GM20000 (cell line): ENCODE measurements at regions not wholly inside any gene's neighbourhood (a gene's known extent, or its start where the extent isn't known, plus 50 kb on each side); places are given as distances from the start of the nearest gene placed in this dataset.

Experiments used
- DNase-seq: peaks from one replicate; pipeline ENCODE4 v3.0.0; 2012; ENCODE audit warnings: low spot score
- TF ChIP-seq, protein P1 (sequence below): IDR thresholded peaks from 2 replicates; pipeline ENCODE4 v1.5.1; 2012; ENCODE audit warnings: mild to moderate bottlenecking, control low read depth; ENCODE audit errors: extremely low read depth, missing control alignments

DNA sequence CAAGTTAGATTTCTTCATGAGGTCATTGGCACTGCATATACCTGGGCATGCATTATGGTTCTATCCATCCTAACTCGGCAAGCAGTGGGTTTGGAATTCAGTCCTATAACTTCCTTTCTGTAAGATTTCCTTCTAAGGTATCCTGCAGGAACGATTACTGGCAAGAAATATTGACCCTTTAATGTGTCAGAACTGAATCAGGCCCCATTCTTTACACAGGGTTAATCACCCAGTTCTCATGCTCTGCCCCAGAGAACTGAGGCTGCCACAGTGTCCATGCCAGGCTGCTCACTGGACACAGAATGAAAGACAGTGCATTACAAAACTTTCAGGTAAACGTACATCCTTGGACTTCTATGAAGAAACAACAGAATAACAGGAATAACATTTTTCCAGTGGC lies 108.9 kb downstream of the RPL22L1 start:
- DNase-seq, result no peak
- TF ChIP-seq, protein P1, sequence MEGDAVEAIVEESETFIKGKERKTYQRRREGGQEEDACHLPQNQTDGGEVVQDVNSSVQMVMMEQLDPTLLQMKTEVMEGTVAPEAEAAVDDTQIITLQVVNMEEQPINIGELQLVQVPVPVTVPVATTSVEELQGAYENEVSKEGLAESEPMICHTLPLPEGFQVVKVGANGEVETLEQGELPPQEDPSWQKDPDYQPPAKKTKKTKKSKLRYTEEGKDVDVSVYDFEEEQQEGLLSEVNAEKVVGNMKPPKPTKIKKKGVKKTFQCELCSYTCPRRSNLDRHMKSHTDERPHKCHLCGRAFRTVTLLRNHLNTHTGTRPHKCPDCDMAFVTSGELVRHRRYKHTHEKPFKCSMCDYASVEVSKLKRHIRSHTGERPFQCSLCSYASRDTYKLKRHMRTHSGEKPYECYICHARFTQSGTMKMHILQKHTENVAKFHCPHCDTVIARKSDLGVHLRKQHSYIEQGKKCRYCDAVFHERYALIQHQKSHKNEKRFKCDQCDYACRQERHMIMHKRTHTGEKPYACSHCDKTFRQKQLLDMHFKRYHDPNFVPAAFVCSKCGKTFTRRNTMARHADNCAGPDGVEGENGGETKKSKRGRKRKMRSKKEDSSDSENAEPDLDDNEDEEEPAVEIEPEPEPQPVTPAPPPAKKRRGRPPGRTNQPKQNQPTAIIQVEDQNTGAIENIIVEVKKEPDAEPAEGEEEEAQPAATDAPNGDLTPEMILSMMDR, result no peak

DNA sequence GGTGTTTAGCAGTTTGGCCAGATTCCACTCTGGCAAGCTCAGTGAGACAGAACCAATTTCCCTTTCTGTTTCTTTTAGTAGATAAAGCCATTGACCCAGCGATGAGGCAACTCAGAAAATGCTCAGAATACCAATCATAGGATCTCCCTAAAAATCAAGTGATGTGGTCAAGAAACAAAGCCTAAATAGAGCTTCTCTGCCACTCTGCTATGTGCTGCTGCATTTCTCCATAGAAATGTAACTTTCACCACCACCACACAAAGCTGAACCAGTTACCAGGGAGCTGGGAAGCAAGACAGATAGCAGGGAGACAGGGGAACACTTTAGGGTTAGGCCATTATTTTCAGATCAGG lies 109.8 kb downstream of the RPL22L1 start:
- DNase-seq, result no peak
- TF ChIP-seq, protein P1, result no peak

DNA sequence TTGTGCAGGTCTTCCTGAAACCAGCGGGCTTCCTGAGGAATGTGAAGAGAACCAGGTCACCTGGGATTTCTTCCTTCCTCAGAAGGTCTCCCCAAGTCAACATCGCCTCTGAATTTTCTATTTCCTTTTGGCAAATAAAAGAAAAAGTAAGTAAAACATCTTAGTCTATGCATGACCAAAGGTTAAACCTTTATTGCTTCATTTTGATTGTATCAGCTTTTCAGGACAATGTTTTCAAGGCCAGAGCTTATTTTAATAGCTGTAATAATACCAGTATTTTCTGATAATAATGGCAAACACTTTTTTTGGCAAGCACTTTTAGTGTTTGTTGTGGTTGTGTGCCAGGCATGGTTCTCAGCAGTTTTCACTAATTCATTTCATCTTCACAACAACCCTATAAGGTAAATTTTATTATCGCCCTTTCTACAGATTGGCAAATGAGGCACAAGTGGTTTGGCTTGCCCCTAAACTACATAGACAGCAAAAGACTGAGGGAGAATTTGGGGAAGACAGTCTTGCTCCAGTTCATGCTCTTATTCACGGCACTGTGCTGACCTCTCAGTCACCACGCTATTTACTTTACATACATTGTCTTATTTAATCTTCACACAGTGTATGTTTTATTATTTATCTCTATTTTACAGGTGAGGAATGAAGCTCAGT lies 110.4 kb downstream of the RPL22L1 start:
- DNase-seq, result no peak
- TF ChIP-seq, protein P1, result no peak

DNA sequence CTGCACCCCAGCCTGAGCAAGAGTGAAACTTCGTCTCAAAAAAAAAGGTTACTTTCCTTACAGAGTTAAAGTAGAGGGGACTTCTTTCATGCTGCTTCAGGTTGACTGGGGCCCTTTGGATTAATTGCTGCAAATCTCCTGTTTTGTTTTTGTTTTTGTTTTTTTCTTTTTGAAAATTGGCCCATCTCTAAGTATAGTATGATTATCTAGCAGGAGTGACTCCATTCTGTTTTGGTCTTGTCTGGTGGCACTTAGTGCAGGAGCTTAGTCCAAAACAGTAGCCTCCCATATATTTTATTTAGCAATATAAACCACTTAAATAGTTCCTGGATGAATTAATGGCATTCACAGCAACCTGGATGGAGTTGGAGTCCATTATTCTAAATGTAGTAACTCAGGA lies 113.0 kb downstream of the RPL22L1 start:
- DNase-seq, result no peak
- TF ChIP-seq, protein P1, result no peak

DNA sequence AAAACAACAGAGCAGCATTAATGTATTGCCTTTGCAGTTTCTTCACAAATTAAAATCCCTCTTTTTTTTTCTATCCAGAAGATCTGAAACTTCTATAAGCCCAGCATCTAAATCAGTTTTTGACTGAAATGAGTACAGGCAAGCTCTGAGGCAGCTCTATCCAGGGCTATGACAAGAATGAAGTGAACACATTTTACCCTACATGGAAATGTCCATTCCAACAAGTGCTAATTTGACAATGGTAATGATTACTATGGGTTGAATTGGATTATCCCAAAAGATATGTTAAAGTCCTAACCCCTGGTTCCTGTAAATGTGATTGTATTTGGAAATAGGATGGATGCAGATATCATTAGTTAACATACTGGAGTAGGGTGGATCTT lies 115.7 kb downstream of the RPL22L1 start:
- DNase-seq, result no peak
- TF ChIP-seq, protein P1, result no peak

DNA sequence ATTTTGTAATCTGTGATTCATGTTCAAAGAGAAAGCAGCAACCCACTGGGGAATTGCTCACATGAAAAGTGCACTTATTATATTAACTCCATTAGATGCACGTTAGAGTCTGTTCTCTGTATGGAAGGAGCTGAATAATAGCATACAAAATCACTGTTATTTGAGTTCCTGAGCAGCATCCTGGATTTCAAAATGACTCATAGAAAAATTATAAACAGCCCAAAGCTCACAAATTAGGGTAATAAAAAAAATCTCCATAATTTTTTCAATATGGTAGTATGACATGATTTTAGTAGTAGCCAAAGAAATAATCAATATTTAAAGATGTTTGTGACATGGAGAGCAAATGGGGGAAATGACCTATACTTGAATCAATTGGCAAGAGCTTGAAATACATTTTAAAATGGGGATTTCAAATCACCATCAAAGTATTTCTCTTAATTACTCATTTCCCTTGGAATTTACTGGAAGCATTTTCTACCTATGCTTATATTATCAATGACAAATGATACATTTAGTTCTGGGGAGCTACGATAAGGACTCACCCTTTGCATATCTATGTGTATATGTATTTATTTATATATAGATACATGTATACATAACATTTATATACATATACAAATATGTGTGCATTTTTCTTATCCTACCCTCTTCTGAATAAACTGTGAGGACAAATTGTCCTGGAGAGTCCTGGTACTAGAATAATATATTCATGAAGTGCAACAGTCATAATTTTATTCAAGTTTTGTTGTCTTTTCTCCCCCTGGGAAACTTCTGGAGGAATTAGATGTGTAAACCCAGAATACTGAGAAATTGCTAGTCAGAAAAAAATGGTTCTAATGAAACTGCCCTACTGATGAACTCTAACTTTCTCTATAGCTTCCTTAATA lies 116.3 kb downstream of the RPL22L1 start:
- TF ChIP-seq, protein P1, result no peak
- DNase-seq, result no peak

DNA sequence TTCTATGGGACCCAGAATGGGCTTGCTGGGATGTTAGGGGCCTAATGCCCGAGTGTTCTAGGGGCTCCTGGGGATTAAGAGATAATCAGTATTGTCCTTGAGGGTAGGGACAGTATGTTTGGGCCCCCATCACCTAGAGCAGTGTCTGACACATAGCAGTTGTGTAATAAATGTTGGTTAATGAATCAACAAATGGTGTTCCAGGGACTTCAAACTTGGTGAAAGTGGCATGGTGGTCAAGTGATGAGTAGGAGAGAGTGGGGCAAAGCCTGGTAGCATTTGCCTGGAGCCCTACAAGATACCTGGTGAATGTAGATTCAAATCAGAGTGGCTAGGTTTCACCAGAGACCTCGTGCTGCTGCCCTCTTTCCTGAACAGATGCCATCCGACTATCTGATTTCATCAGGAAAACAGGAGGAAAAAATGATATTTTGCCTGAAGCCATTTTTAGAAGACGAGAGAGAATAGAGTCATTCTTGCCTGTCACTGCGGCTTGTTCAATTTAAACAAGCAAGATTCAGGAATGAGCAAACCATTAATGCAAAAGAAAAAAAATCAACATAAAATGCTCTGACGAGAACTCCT lies 117.3 kb downstream of the RPL22L1 start:
- DNase-seq, result no peak

More for the DNA sequence above, 117.3 kb downstream of the RPL22L1 start:
- TF ChIP-seq, protein P1, result no peak
